GM12892 (cell line): ENCODE measurements at regions not wholly inside any gene's neighbourhood (a gene's known extent, or its start where the extent isn't known, plus 50 kb on each side); places are given as distances from the start of the nearest gene placed in this dataset.

Experiments
- DNase-seq: peaks from one replicate; pipeline ENCODE4 v3.0.0; 2011; ENCODE audit not compliant: insufficient read length
- FAIRE-seq: peaks from 2 replicates; lab custom pipeline; 2011; peaks lifted over from hg19 to GRCh38; lab: Jason Lieb, UNC
- POLR2A ChIP-seq: IDR thresholded peaks from 2 replicates; pipeline ENCODE4 v1.6.1; 2011; ENCODE audit warnings: low read depth, low read length, control low read depth
- POLR2AphosphoS5 ChIP-seq: IDR thresholded peaks from 2 replicates; pipeline ENCODE4 v1.6.1; 2011; ENCODE audit warnings: low read depth, low read length, control low read depth
- TAF1 ChIP-seq: IDR thresholded peaks from 2 replicates; pipeline ENCODE4 v1.6.1; 2011; ENCODE audit warnings: low read depth, mild to moderate bottlenecking, control low read depth, low read length, borderline replicate concordance

- DNase-seq (no peak), FAIRE-seq (no peak)
- no peak for TF ChIP-seq POLR2A
- no peak for TF ChIP-seq TAF1
- no peak for TF ChIP-seq POLR2AphosphoS5
Measured at GRCh38 chr20:24782801-24783630, 166.1 kb upstream of the CST7 start.

GRCh38 chr20:24783631-24784492, 165.2 kb upstream of the CST7 start:
- FAIRE-seq: peak; percentile 73
- peak; percentile 41 for DNase-seq
- no peak for TF ChIP-seq POLR2A
- no peak for TF ChIP-seq POLR2AphosphoS5
- TF ChIP-seq TAF1: no peak

- FAIRE-seq: no peak
- no peak for TF ChIP-seq TAF1
- no peak for TF ChIP-seq POLR2AphosphoS5
- no peak for TF ChIP-seq POLR2A
- no peak for DNase-seq
Measured at GRCh38 chr20:24784607-24785006, 164.5 kb upstream of the CST7 start.

- no peak for DNase-seq
- TF ChIP-seq TAF1 (no peak), POLR2AphosphoS5 (no peak), POLR2A (no peak)
Measured at GRCh38 chr20:24785141-24786110, 163.6 kb upstream of the CST7 start.

GRCh38 chr20:24786111-24786495, 163.0 kb upstream of the CST7 start:
- no peak for FAIRE-seq
- TF ChIP-seq POLR2AphosphoS5: no peak
- no peak for TF ChIP-seq POLR2A
- no peak for TF ChIP-seq TAF1
- DNase-seq: no peak

More at GRCh38 chr20:24785141-24786110, 163.6 kb upstream of the CST7 start:
- FAIRE-seq: no peak

- FAIRE-seq (no peak), DNase-seq (no peak)
- TF ChIP-seq POLR2A (no peak), TAF1 (no peak), POLR2AphosphoS5 (no peak)
Measured at GRCh38 chr20:24786646-24787045, 162.4 kb upstream of the CST7 start.

- no peak for TF ChIP-seq POLR2AphosphoS5
- DNase-seq: no peak
- no peak for FAIRE-seq
Measured at GRCh38 chr20:24787071-24787470, 162.0 kb upstream of the CST7 start.

- no peak for FAIRE-seq
- TF ChIP-seq POLR2AphosphoS5 (no peak), POLR2A (no peak), TAF1 (no peak)
- DNase-seq: no peak
Measured at GRCh38 chr20:24787621-24788020, 161.4 kb upstream of the CST7 start.

- FAIRE-seq (no peak), DNase-seq (no peak)
- no peak for TF ChIP-seq POLR2AphosphoS5
- TF ChIP-seq POLR2A: no peak
- no peak for TF ChIP-seq TAF1
Measured at GRCh38 chr20:24789877-24790276, 159.2 kb upstream of the CST7 start.

- no peak for TF ChIP-seq TAF1
- no peak for TF ChIP-seq POLR2AphosphoS5
- no peak for TF ChIP-seq POLR2A
- FAIRE-seq: no peak
- DNase-seq: no peak
Measured at GRCh38 chr20:24790746-24791283, 158.3 kb upstream of the CST7 start.
